ENCODE measurements at regions not wholly inside any gene's neighbourhood (a gene's known extent, or its start where the extent isn't known, plus 50 kb on each side); places are given as distances from the start of the nearest gene placed in this dataset.

DNA sequence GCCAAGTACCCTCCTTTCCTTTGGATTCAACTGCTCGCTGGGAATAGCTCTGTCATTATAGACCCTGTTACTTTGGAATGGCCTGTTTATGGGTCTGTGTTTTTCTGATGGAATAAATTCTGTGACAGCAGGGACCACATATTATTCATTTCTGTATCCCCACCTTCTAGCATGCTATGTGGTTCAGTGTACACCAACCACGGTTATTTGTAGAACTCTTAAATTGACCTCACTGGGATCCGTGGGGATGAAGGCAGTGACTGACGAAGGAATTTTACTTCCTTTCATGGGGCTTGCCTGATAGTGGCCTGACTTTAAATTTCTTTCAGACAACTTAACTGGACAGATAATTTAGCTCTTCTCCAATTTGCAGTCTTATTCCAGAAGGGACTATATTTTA, 343.2 kb downstream of the SPRY1 start:
- TF ChIP-seq, protein P1, sequence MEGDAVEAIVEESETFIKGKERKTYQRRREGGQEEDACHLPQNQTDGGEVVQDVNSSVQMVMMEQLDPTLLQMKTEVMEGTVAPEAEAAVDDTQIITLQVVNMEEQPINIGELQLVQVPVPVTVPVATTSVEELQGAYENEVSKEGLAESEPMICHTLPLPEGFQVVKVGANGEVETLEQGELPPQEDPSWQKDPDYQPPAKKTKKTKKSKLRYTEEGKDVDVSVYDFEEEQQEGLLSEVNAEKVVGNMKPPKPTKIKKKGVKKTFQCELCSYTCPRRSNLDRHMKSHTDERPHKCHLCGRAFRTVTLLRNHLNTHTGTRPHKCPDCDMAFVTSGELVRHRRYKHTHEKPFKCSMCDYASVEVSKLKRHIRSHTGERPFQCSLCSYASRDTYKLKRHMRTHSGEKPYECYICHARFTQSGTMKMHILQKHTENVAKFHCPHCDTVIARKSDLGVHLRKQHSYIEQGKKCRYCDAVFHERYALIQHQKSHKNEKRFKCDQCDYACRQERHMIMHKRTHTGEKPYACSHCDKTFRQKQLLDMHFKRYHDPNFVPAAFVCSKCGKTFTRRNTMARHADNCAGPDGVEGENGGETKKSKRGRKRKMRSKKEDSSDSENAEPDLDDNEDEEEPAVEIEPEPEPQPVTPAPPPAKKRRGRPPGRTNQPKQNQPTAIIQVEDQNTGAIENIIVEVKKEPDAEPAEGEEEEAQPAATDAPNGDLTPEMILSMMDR (conservative IDR thresholded peaks at IDR 0.05; ENCODE audit: low read length), result no peak
- TF ChIP-seq EZH2phosphoT487 (IDR thresholded peaks at IDR 0.05; ENCODE audit: borderline replicate concordance, low read depth, low read length), result no peak
- no peaks in the 10 kb centered on the region for H3K79me2 ChIP-seq (ENCODE audit: insufficient read depth, low read depth, low read length)
- BruUV-seq (replicated peaks), result no TSS peak
- no peak for DNase-seq (ENCODE audit: low spot score)
- H3K4me1 ChIP-seq (ENCODE audit: insufficient read depth, low read length, poor library complexity, severe bottlenecking), result no peaks in the 10 kb centered on the region
- ChIA-PET CTCF (ENCODE audit: unreplicated experiment) (no interaction called here), POLR2A (no interaction called here)
- H4K20me1 ChIP-seq (ENCODE audit: insufficient read depth, low read length), result no peaks in the 10 kb centered on the region
- no peaks in the 10 kb centered on the region for H3K9me2 ChIP-seq (ENCODE audit: insufficient read depth, low read length)
- no peak overlapping the region for H3K4me2 ChIP-seq (ENCODE audit: low read length)
- intact Hi-C loops (cut with micrococcal nuclease; ENCODE audit: unreplicated experiment), result no loop called here
- no peaks in the 10 kb centered on the region for H3K36me3 ChIP-seq (ENCODE audit: insufficient read depth, low read length)
- no peaks in the 10 kb centered on the region for H3K9me3 ChIP-seq (ENCODE audit: low read length)
- no peak overlapping the region for H3K27ac ChIP-seq (ENCODE audit: low read depth, low read length, poor library complexity, severe bottlenecking)
- no peak overlapping the region for H3K4me3 ChIP-seq (ENCODE audit: low read depth, low read length, poor library complexity, severe bottlenecking)
- H2AFZ ChIP-seq (ENCODE audit: low read length), result no peak overlapping the region

DNA sequence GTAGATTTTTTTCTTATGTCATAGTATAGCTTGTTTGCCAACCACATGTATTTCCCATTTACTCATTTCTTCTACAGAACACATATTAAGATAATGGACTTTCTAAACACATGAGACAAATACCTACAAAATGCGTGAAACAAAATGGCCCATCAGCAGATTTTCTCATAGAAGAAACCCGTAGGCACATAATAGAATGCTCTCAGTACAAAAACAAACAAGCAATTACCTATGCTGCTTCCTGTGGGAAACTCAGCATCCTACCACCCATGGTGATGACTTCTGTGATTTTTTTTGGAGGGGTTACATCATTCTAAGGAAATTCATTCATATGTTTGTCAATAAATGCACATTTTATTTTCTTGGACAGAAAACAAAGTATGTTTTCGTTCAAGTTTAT, 343.6 kb downstream of the SPRY1 start:
- Histone ChIP-seq H2AFZ (ENCODE audit: low read length) (no peak overlapping the region), H3K9me2 (ENCODE audit: insufficient read depth, low read length) (no peaks in the 10 kb centered on the region), H3K4me1 (ENCODE audit: insufficient read depth, low read length, poor library complexity, severe bottlenecking) (no peaks in the 10 kb centered on the region), H3K79me2 (ENCODE audit: insufficient read depth, low read depth, low read length) (no peaks in the 10 kb centered on the region), H3K36me3 (ENCODE audit: insufficient read depth, low read length) (no peaks in the 10 kb centered on the region), H3K4me3 (ENCODE audit: low read depth, low read length, poor library complexity, severe bottlenecking) (no peak overlapping the region), H3K9me3 (ENCODE audit: low read length) (no peaks in the 10 kb centered on the region), H4K20me1 (ENCODE audit: insufficient read depth, low read length) (no peaks in the 10 kb centered on the region), H3K4me2 (ENCODE audit: low read length) (no peak overlapping the region), H3K27ac (ENCODE audit: low read depth, low read length, poor library complexity, severe bottlenecking) (no peak overlapping the region)
- no peak for DNase-seq (ENCODE audit: low spot score)
- CTCF ChIA-PET (ENCODE audit: unreplicated experiment), result no interaction called here
- intact Hi-C loops (cut with micrococcal nuclease; ENCODE audit: unreplicated experiment), result no loop called here
- POLR2A ChIA-PET, result no interaction called here
- TF ChIP-seq EZH2phosphoT487 (IDR thresholded peaks at IDR 0.05; ENCODE audit: borderline replicate concordance, low read depth, low read length), result no peak
- TF ChIP-seq, protein P1 (conservative IDR thresholded peaks at IDR 0.05; ENCODE audit: low read length), result no peak
- no TSS peak for BruUV-seq (replicated peaks)

DNA sequence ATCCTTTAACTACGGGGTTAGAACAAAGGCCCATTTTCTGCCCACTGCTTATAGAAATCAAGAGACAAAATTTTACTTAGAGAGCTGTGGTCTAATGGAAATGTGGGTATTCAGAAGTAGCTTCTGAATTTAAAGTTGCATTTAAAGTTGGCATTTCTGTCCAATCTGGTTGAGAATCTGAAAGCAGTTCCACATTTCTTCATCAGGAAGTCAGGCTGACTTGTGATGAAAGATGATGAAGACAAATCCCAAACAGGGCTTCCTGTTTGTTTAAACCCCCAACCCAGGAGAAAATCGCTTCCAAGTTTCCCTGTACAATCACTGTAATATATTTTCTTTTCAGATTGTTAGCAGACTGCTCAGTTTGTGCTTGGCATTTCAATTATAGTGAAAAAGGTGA, 345.3 kb downstream of the SPRY1 start:
- Histone ChIP-seq H3K4me3 (ENCODE audit: low read depth, low read length, poor library complexity, severe bottlenecking) (no peak overlapping the region), H2AFZ (ENCODE audit: low read length) (no peak overlapping the region), H3K9me2 (ENCODE audit: insufficient read depth, low read length) (no peaks in the 10 kb centered on the region), H3K4me2 (ENCODE audit: low read length) (no peak overlapping the region), H3K9me3 (ENCODE audit: low read length) (no peaks in the 10 kb centered on the region), H3K79me2 (ENCODE audit: insufficient read depth, low read depth, low read length) (no peaks in the 10 kb centered on the region), H3K36me3 (ENCODE audit: insufficient read depth, low read length) (no peaks in the 10 kb centered on the region), H4K20me1 (ENCODE audit: insufficient read depth, low read length) (no peaks in the 10 kb centered on the region), H3K4me1 (ENCODE audit: insufficient read depth, low read length, poor library complexity, severe bottlenecking) (no peaks in the 10 kb centered on the region), H3K27ac (ENCODE audit: low read depth, low read length, poor library complexity, severe bottlenecking) (no peak overlapping the region)
- no TSS peak for BruUV-seq (replicated peaks)
- ChIA-PET CTCF (ENCODE audit: unreplicated experiment) (no interaction called here), POLR2A (interaction anchor here (0.6 to 1.2 kb wide), 3 partner anchors 10 to 820 kb away, joined by 3 to 4 read pairs (median 4); partner anchors contain the start of gene NUDT6)
- TF ChIP-seq EZH2phosphoT487 (IDR thresholded peaks at IDR 0.05; ENCODE audit: borderline replicate concordance, low read depth, low read length), result no peak
- TF ChIP-seq, protein P1 (conservative IDR thresholded peaks at IDR 0.05; ENCODE audit: low read length), result no peak
- intact Hi-C loops (cut with micrococcal nuclease; ENCODE audit: unreplicated experiment), result no loop called here
- no peak for DNase-seq (ENCODE audit: low spot score)

All from OCI-LY7 (cell line).